Activated T-helper 1 cell treated with anti-CD3 and anti-CD28 coated beads, Interleukin-12 subunit alpha, Interleukin-12 subunit beta, Interleukin-2, Interleukin-4 antibody, amounts not matched to agents 30 ng/mL and 10 ng/mL and 1 ng/mL, durations not matched to agents 14 hours and 24 hours and 36 hours (primary cell): ENCODE measurements at regions not wholly inside any gene's neighbourhood (a gene's known extent, or its start where the extent isn't known, plus 50 kb on each side); places are given as distances from the start of the nearest gene placed in this dataset.
"Not testable (repeated sequence)": the region's sequence is repeated elsewhere in the genome, so short reads cannot be mapped to it uniquely, and the experiment has no call there.

Source experiments
- DNase-seq: peaks from one replicate; pipeline ENCODE4 v3.0.0; 2021; ENCODE audit warnings: low spot score
- H3K27ac Mint-ChIP-seq: one replicate; pipeline ENCODE4 v1.8.0; 2021; ENCODE audit warnings: mild to moderate bottlenecking, mixed read lengths
- H3K27me3 Mint-ChIP-seq: one replicate; pipeline ENCODE4 v1.8.0; 2022; ENCODE audit warnings: mild to moderate bottlenecking, moderate library complexity, mixed read lengths; ENCODE audit not compliant: insufficient read depth
- H3K36me3 Mint-ChIP-seq: one replicate; pipeline ENCODE4 v1.8.0; 2021; ENCODE audit warnings: low read depth, mixed read lengths
- H3K4me1 Mint-ChIP-seq: one replicate; pipeline ENCODE4 v1.8.0; 2021; ENCODE audit warnings: low read depth, mixed read lengths
- H3K4me3 Mint-ChIP-seq: one replicate; pipeline ENCODE4 v1.8.0; 2021; ENCODE audit warnings: mild to moderate bottlenecking, moderate library complexity, mixed read lengths
- H3K9me3 Mint-ChIP-seq: one replicate; pipeline ENCODE4 v1.8.0; 2021; ENCODE audit warnings: mixed read lengths
- intact Hi-C: fragments of 100-400 bp; cut with micrococcal nuclease; formaldehyde crosslinking; loops from one replicate; pipeline ENCODE4 v1.15.1; 2024

- peaks cover 9% of the 10 kb centered on the region for H3K27me3 Mint-ChIP-seq
- no peaks in the 10 kb centered on the region for H3K9me3 Mint-ChIP-seq
- no peaks in the 10 kb centered on the region for H3K36me3 Mint-ChIP-seq
- no peaks in the 10 kb centered on the region for H3K4me1 Mint-ChIP-seq
- no peak overlapping the region for H3K4me3 Mint-ChIP-seq
- intact Hi-C loops: no loop called here
- DNase-seq: no peak
- H3K27ac Mint-ChIP-seq: no peak overlapping the region
Observed at GRCh38 chr5:148880197-148880596, 53.8 kb downstream of the ADRB2 start.

- Mint-ChIP-seq H3K4me1 (no peaks in the 10 kb centered on the region), H3K36me3 (no peaks in the 10 kb centered on the region), H3K4me3 (no peak overlapping the region), H3K27me3 (peaks cover 9% of the 10 kb centered on the region), H3K27ac (no peak overlapping the region), H3K9me3 (no peaks in the 10 kb centered on the region)
- no peak for DNase-seq
- intact Hi-C loops: no loop called here
Observed at GRCh38 chr5:148880696-148881095, 54.3 kb downstream of the ADRB2 start.

- no peaks in the 10 kb centered on the region for H3K4me1 Mint-ChIP-seq
- no peaks in the 10 kb centered on the region for H3K9me3 Mint-ChIP-seq
- intact Hi-C loops: no loop called here
Observed at GRCh38 chr5:148882332-148882731, 55.9 kb downstream of the ADRB2 start.

GRCh38 chr5:148884339-148885020 lies 58.1 kb downstream of the ADRB2 start:
- no peak overlapping the region for H3K27ac Mint-ChIP-seq
- no peaks in the 10 kb centered on the region for H3K4me1 Mint-ChIP-seq
- intact Hi-C loops: no loop called here
- no peak overlapping the region for H3K4me3 Mint-ChIP-seq
- no peaks in the 10 kb centered on the region for H3K36me3 Mint-ChIP-seq
- no peaks in the 10 kb centered on the region for H3K9me3 Mint-ChIP-seq
- peaks cover 6% of the 10 kb centered on the region for H3K27me3 Mint-ChIP-seq
- no peak for DNase-seq

More at GRCh38 chr5:148882332-148882731, 55.9 kb downstream of the ADRB2 start:
- no peak for DNase-seq
- H3K36me3 Mint-ChIP-seq: no peaks in the 10 kb centered on the region
- H3K27ac Mint-ChIP-seq: no peak overlapping the region
- H3K4me3 Mint-ChIP-seq: no peak overlapping the region
- H3K27me3 Mint-ChIP-seq: peaks cover 9% of the 10 kb centered on the region

- H3K4me1 Mint-ChIP-seq: no peaks in the 10 kb centered on the region
- intact Hi-C loops: no loop called here
- no peaks in the 10 kb centered on the region for H3K36me3 Mint-ChIP-seq
- no peak overlapping the region for H3K4me3 Mint-ChIP-seq
- peaks cover 3% of the 10 kb centered on the region for H3K27me3 Mint-ChIP-seq
- DNase-seq: no peak
- no peaks in the 10 kb centered on the region for H3K9me3 Mint-ChIP-seq
- H3K27ac Mint-ChIP-seq: no peak overlapping the region
Observed at GRCh38 chr5:148887123-148887881, 60.9 kb downstream of the ADRB2 start.

- DNase-seq, H3K4me1 Mint-ChIP-seq, intact Hi-C loops, H3K27me3 Mint-ChIP-seq, H3K36me3 Mint-ChIP-seq, H3K27ac Mint-ChIP-seq, H3K9me3 Mint-ChIP-seq, H3K4me3 Mint-ChIP-seq: not testable (repeated sequence)
Observed at GRCh38 chr5:148889936-148890335, 63.5 kb downstream of the ADRB2 start.

GRCh38 chr5:148895441-148895840 lies 69.0 kb downstream of the ADRB2 start:
- intact Hi-C loops, H3K36me3 Mint-ChIP-seq, H3K27ac Mint-ChIP-seq, H3K4me1 Mint-ChIP-seq, H3K27me3 Mint-ChIP-seq, DNase-seq, H3K9me3 Mint-ChIP-seq, H3K4me3 Mint-ChIP-seq: not testable (repeated sequence)

GRCh38 chr5:148897842-148898241 lies 71.4 kb downstream of the ADRB2 start:
- no peaks in the 10 kb centered on the region for H3K4me1 Mint-ChIP-seq
- intact Hi-C loops: no loop called here
- H3K9me3 Mint-ChIP-seq: peaks cover 3% of the 10 kb centered on the region
- H3K27me3 Mint-ChIP-seq: peaks cover 4% of the 10 kb centered on the region
- H3K36me3 Mint-ChIP-seq: no peaks in the 10 kb centered on the region
- no peak overlapping the region for H3K27ac Mint-ChIP-seq
- no peak overlapping the region for H3K4me3 Mint-ChIP-seq
- no peak for DNase-seq

- Mint-ChIP-seq H3K36me3 (no peaks in the 10 kb centered on the region), H3K9me3 (peaks cover under 1% of the 10 kb centered on the region), H3K4me1 (no peaks in the 10 kb centered on the region), H3K4me3 (no peak overlapping the region), H3K27me3 (peaks cover 4% of the 10 kb centered on the region), H3K27ac (no peak overlapping the region)
- no peak for DNase-seq
- intact Hi-C loops: no loop called here
Observed at GRCh38 chr5:148898413-148899075, 72.1 kb downstream of the ADRB2 start.

GRCh38 chr5:148899993-148900392 lies 73.6 kb downstream of the ADRB2 start:
- intact Hi-C loops: no loop called here
- DNase-seq: no peak
- no peaks in the 10 kb centered on the region for H3K9me3 Mint-ChIP-seq
- no peaks in the 10 kb centered on the region for H3K4me1 Mint-ChIP-seq
- no peaks in the 10 kb centered on the region for H3K36me3 Mint-ChIP-seq
- no peak overlapping the region for H3K27ac Mint-ChIP-seq
- no peak overlapping the region for H3K4me3 Mint-ChIP-seq
- H3K27me3 Mint-ChIP-seq: peaks cover 8% of the 10 kb centered on the region

- no peak overlapping the region for H3K27ac Mint-ChIP-seq
- H3K4me3 Mint-ChIP-seq: no peak overlapping the region
- intact Hi-C loops: no loop called here
- H3K36me3 Mint-ChIP-seq: no peaks in the 10 kb centered on the region
- no peaks in the 10 kb centered on the region for H3K9me3 Mint-ChIP-seq
- H3K4me1 Mint-ChIP-seq: no peaks in the 10 kb centered on the region
- DNase-seq: no peak
- peaks cover 6% of the 10 kb centered on the region for H3K27me3 Mint-ChIP-seq
Observed at GRCh38 chr5:148902478-148902877, 76.1 kb downstream of the ADRB2 start.

GRCh38 chr5:148903587-148903986 lies 77.2 kb downstream of the ADRB2 start:
- intact Hi-C loops: no loop called here
- H3K36me3 Mint-ChIP-seq: no peaks in the 10 kb centered on the region
- no peaks in the 10 kb centered on the region for H3K9me3 Mint-ChIP-seq

GRCh38 chr5:148904440-148904839 lies 78.0 kb downstream of the ADRB2 start:
- DNase-seq: no peak
- intact Hi-C loops: no loop called here
- Mint-ChIP-seq H3K27me3 (peaks cover 6% of the 10 kb centered on the region), H3K36me3 (no peaks in the 10 kb centered on the region), H3K4me3 (no peak overlapping the region), H3K27ac (no peak overlapping the region), H3K4me1 (no peaks in the 10 kb centered on the region), H3K9me3 (no peaks in the 10 kb centered on the region)

More at GRCh38 chr5:148903587-148903986, 77.2 kb downstream of the ADRB2 start:
- Mint-ChIP-seq H3K27ac (no peak overlapping the region), H3K4me3 (no peak overlapping the region), H3K27me3 (peaks cover 6% of the 10 kb centered on the region), H3K4me1 (no peaks in the 10 kb centered on the region)
- no peak for DNase-seq
